Memory B cell (primary cell): ENCODE measurements at regions not wholly inside any gene's neighbourhood (a gene's known extent, or its start where the extent isn't known, plus 50 kb on each side); places are given as distances from the start of the nearest gene placed in this dataset.
"Not testable (repeated sequence)": the region's sequence is repeated elsewhere in the genome, so short reads cannot be mapped to it uniquely, and the experiment has no call there.

Experiments
- ATAC-seq: fragments of 150-1000 bp; cut with Tn5 transposase; 2 replicates; pipeline ENCODE4 v1.10.0; 2021; ENCODE audit warnings: low read depth, mild to moderate bottlenecking, moderate library complexity
- DNase-seq, 2 donors: peaks; one replicate each; pipeline ENCODE4 v3.0.0; 2022; ENCODE audit warnings: low spot score in 2 of 2
- H3K27ac Mint-ChIP-seq: one replicate; pipeline ENCODE4 v1.8.0; 2022; ENCODE audit warnings: mild to moderate bottlenecking, moderate library complexity, mixed read lengths
- H3K27me3 Mint-ChIP-seq: one replicate; pipeline ENCODE4 v1.8.0; 2022; ENCODE audit warnings: mixed read lengths
- H3K36me3 Mint-ChIP-seq: one replicate; pipeline ENCODE4 v1.8.0; 2022; ENCODE audit warnings: mild to moderate bottlenecking, mixed read lengths
- H3K4me1 Mint-ChIP-seq: one replicate; pipeline ENCODE4 v1.8.0; 2022; ENCODE audit warnings: mixed read lengths
- H3K4me3 Mint-ChIP-seq: one replicate; pipeline ENCODE4 v1.8.0; 2022; ENCODE audit warnings: mild to moderate bottlenecking, moderate library complexity, mixed read lengths
- H3K9me3 Mint-ChIP-seq: one replicate; pipeline ENCODE4 v1.8.0; 2022; ENCODE audit warnings: mixed read lengths

DNA sequence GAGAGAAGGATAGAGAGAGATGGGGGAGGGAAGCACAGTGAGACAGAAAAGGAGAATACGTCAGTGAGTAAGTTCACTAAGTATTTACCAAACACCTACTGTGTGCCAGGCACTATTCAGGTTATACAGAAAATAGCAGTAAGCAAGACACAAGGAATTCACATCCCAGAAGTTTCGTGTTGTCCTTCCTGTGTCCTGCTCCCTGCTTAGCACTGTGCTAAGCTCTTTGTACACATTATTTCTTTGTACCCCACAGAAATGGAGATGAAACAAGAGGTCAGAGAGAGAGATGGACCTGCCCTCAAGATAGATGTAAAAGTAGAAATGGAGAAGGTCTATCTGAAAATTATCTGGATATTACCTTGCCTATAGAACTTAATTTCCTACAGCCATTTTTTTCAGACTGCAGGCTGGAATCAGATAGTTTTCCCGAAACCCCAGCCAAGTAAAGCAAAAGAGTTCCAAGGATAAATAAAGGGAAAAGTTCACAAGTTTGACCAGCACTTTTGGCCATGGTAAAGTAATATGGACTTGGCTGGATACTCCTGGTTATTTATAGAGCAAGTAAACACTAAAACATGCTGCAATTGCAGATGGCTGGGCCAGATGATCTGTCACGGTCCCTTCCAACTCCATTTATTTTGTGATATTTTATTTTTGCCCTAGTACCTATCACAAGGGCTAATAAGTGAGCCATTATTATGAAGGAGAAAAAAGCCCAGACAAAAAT is 353.7 kb upstream of the SLC7A11 start:
- no peaks in the 10 kb centered on the region for H3K36me3 Mint-ChIP-seq
- peaks cover 2% of the 10 kb centered on the region for H3K27me3 Mint-ChIP-seq

DNA sequence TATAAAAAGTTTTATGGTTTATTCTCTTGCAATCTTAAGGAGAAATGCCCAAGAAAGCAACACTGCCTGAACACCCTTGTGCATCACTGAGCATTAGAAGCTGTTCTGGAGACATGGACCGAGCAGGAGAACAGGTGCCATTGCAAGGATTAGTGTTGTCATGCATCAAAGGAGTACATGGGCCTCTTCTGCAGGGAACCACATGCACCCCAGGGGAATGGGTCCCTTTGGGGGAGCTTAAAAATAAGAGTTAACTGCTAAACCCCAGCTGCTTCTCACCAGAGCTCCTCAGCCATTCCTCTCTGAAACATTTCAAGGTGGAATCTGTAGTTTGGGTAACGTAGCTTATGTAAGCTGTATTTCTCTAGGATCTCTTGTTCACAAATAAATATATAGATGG is 353.0 kb upstream of the SLC7A11 start:
- peaks cover 2% of the 10 kb centered on the region for H3K9me3 Mint-ChIP-seq
- DNase-seq (no peak), ATAC-seq (no peak)
- H3K27ac Mint-ChIP-seq, result no peak overlapping the region
- no peaks in the 10 kb centered on the region for H3K4me1 Mint-ChIP-seq
- no peaks in the 10 kb centered on the region for H3K36me3 Mint-ChIP-seq
- H3K4me3 Mint-ChIP-seq, result no peak overlapping the region
- peaks cover 2% of the 10 kb centered on the region for H3K27me3 Mint-ChIP-seq

More for the DNA sequence above, 353.7 kb upstream of the SLC7A11 start:
- ATAC-seq (no peak), DNase-seq (no peak)
- Mint-ChIP-seq H3K4me1 (no peaks in the 10 kb centered on the region), H3K27ac (no peak overlapping the region), H3K4me3 (no peak overlapping the region), H3K9me3 (peaks cover 2% of the 10 kb centered on the region)

DNA sequence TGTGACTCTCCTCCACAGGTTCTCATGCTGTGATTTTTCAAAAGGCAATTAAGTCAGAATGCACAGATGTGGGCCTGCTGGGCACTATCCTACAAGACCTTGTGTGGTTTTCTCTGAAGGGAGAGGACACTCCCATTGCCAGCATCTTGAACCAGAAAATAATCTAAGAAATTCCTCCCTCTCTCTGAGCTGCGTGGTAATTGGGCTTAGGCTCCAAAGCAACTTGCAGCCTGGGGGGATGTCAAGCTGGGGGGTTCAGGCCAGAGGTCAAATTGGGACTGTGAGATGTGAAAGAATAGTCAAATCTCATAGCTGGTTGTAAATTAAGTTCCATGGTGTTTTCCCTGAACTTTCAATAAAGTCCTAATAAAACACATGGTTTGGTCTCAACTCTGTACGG is 350.6 kb upstream of the SLC7A11 start:
- no peak for DNase-seq
- Mint-ChIP-seq H3K27me3 (peaks cover 2% of the 10 kb centered on the region), H3K4me3 (no peak overlapping the region), H3K9me3 (no peaks in the 10 kb centered on the region), H3K4me1 (no peaks in the 10 kb centered on the region), H3K36me3 (no peaks in the 10 kb centered on the region), H3K27ac (no peak overlapping the region)
- no peak for ATAC-seq

DNA sequence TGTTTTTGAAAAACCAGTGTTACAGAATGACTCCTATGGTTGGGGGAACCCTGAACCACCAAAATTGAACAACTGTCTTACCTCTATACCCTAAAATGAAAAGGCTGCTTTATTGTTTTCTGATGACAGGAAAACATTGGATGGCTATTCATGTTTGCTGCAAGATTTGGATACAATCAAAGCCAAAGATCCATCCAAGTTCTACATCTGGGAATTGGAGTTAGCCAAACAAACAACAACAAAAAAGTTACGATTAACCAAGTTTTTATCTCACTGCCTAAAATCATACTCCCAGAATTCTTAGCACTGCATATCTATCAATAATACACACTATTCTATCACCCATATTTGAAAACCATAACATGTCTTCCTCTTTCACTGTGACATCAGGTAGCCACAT is 349.7 kb upstream of the SLC7A11 start:
- ATAC-seq, result no peak
- H3K27ac Mint-ChIP-seq, result no peak overlapping the region
- H3K27me3 Mint-ChIP-seq, result peaks cover 2% of the 10 kb centered on the region
- DNase-seq, result no peak
- peaks cover 3% of the 10 kb centered on the region for H3K9me3 Mint-ChIP-seq
- no peaks in the 10 kb centered on the region for H3K36me3 Mint-ChIP-seq
- H3K4me3 Mint-ChIP-seq, result no peak overlapping the region
- H3K4me1 Mint-ChIP-seq, result no peaks in the 10 kb centered on the region

DNA sequence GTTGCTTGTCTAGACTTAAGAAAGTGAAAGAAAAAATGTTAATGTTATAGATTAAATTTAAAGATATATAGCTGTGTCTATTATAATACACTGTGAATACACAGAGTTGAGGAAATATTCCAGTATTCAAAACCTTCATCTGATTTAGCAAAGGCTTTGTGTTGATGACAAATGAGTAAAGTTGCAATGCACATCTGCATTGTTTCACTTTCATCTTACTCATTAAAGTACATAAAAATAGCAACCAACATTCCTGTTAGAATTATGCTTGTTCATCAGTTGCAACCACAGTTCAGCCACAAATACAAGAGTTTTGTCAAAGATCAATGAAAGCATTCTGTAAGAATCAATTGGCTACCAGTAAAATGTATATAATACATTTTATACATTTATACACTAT is 346.4 kb upstream of the SLC7A11 start:
- ATAC-seq (no peak), DNase-seq (no peak)
- no peaks in the 10 kb centered on the region for H3K36me3 Mint-ChIP-seq
- H3K4me3 Mint-ChIP-seq, result no peak overlapping the region
- H3K4me1 Mint-ChIP-seq, result no peaks in the 10 kb centered on the region
- no peak overlapping the region for H3K27ac Mint-ChIP-seq
- H3K9me3 Mint-ChIP-seq, result peaks cover 5% of the 10 kb centered on the region
- H3K27me3 Mint-ChIP-seq, result peaks cover 4% of the 10 kb centered on the region

DNA sequence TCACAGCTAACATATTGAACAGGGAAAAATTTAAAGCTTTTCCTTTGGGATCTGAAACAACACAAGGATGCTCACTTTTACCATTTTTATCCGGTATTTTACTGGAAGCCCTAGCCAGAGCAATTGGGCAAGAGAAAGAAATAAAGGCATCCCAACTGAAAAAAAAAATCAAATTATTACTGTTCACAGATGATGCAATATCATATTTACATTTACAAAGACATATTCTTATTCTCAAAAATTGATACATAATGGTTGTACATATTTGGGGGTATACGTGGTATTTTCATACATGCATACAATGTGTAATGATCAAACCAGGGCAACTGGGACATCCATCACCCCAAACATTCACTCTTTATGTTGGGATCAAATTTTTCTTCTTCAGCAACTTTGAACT is 337.0 kb upstream of the SLC7A11 start:
- ATAC-seq, result no peak
- H3K4me1 Mint-ChIP-seq, result no peaks in the 10 kb centered on the region
- peaks cover 12% of the 10 kb centered on the region for H3K9me3 Mint-ChIP-seq
- no peaks in the 10 kb centered on the region for H3K27me3 Mint-ChIP-seq
- DNase-seq, result no peak
- no peak overlapping the region for H3K4me3 Mint-ChIP-seq
- H3K27ac Mint-ChIP-seq, result no peak overlapping the region
- no peaks in the 10 kb centered on the region for H3K36me3 Mint-ChIP-seq

DNA sequence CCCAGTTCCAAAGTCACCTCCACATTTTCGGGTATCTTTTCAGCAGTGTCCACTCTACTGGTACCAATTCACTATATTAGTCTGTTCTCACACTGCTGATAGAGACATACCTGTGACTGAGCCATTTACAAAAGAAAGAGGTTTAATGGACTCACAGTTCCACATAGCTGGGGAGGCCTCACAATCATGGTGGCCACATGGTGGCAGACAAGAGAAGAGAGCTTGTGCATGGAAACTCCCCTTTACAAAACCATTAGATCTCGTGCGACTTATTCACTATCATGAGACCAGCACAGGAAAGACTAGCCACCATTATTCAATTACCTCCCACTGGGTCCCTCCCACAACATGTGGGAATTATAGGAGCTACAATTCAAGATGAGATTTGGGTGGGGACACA is 335.7 kb upstream of the SLC7A11 start:
- peaks cover 12% of the 10 kb centered on the region for H3K9me3 Mint-ChIP-seq
- not testable (repeated sequence) for DNase-seq, H3K4me1 Mint-ChIP-seq, ATAC-seq, H3K27ac Mint-ChIP-seq, H3K27me3 Mint-ChIP-seq, H3K36me3 Mint-ChIP-seq, H3K4me3 Mint-ChIP-seq

DNA sequence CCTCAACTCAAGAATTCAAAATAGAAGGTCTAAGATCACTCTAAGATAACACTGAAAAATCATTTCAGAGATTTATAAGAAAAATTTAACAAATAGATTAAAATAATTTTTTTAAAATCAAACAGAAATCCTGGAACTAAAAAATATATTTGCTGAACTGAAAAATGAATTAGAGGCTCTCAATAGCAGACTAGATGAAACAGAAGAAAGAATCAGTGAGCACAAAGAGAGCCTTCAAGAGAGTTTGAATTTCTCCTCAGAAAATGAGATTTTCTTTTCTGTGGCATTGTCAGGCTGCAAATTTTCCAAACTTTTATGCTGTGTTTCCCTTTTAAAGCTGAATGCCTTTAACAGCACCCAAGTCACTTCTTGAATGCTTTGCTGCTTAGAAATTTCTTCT is 335.0 kb upstream of the SLC7A11 start:
- DNase-seq (no peak), ATAC-seq (no peak)
- Mint-ChIP-seq H3K9me3 (peaks cover 12% of the 10 kb centered on the region), H3K36me3 (no peaks in the 10 kb centered on the region), H3K4me1 (no peaks in the 10 kb centered on the region), H3K27ac (no peak overlapping the region), H3K27me3 (no peaks in the 10 kb centered on the region), H3K4me3 (no peak overlapping the region)

DNA sequence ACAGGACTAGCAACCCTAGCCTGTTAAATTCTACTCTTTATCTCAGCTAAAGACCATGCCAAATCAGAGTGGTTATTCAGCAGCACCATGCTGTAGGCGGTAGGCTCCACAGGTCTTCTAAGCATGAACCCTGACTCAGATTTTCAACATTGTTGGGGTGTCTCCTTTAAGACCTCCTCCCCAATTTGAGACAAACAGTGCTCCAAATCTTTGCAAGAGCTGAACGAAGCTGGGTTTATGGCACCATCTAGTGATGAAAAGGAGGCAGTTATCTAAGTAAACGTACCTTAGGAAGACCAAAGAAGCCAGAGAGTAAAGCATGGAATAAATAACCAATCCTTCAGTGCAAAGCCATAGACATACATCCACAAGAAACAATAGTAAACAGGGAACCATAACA is 334.5 kb upstream of the SLC7A11 start:
- no peak for ATAC-seq

DNA sequence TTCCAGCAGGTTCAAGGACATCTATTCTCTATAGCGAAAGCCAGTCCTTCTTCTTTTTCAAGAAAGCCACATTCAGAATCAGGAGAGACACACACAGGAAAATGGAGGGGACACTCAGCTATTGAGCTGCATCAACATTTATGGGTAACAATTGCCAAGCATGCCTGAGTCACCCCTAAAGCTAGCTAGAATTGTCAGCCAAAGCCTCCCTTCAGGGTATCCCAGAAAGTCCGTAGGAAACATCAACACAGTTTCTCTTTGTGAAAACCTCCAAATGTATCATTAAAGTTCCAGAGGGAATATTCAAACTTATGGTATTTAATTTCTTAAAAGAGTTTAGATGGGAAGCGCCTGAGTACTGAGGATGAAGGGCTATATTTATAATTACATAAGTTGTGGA is 331.1 kb upstream of the SLC7A11 start:
- Mint-ChIP-seq H3K4me3 (no peak overlapping the region), H3K36me3 (no peaks in the 10 kb centered on the region), H3K9me3 (peaks cover 10% of the 10 kb centered on the region), H3K27me3 (no peaks in the 10 kb centered on the region), H3K27ac (no peak overlapping the region), H3K4me1 (no peaks in the 10 kb centered on the region)
- DNase-seq (no peak), ATAC-seq (no peak)

More for the DNA sequence above, 334.5 kb upstream of the SLC7A11 start:
- no peak for DNase-seq
- peaks cover 12% of the 10 kb centered on the region for H3K9me3 Mint-ChIP-seq
- H3K27ac Mint-ChIP-seq, result no peak overlapping the region
- H3K36me3 Mint-ChIP-seq, result no peaks in the 10 kb centered on the region
- no peaks in the 10 kb centered on the region for H3K27me3 Mint-ChIP-seq
- no peak overlapping the region for H3K4me3 Mint-ChIP-seq
- no peaks in the 10 kb centered on the region for H3K4me1 Mint-ChIP-seq

DNA sequence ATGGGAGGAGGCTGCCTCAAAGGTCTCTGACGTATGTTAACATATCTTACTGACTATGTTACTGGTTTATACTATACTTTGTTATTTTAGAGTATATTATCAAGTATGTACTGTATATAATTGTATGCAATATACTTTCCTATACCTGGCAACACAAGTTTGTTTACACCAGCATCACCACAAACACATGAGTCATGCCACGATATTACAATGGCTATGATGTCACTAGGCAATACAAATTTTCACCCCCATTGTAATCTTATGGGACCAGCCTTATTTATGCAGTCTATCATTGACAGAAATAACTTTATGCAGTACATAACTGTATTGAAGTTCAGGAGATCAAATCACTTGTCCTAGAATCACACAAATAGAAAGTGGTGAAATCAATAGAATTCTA is 329.9 kb upstream of the SLC7A11 start:
- no peak for DNase-seq
- no peak for ATAC-seq
- Mint-ChIP-seq H3K4me3 (no peak overlapping the region), H3K9me3 (peaks cover 1% of the 10 kb centered on the region), H3K27ac (no peak overlapping the region), H3K27me3 (no peaks in the 10 kb centered on the region), H3K36me3 (no peaks in the 10 kb centered on the region), H3K4me1 (no peaks in the 10 kb centered on the region)

DNA sequence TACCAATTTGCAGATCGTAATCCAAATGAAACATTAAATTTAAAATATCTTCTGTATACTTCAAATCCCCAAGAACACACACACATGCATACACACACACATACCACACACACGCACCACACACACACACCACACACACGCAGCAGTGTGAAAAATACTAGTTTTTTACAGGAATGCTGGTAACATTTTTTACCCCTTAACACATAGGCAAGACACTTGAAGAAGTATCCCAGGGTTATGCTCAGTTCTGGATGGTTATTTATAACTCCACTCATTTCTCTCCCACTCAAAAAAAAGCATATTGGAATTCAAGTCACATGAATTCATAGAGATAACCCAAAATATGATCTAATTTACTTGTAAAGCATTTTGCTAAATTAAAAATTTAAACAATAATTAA is 325.5 kb upstream of the SLC7A11 start:
- Mint-ChIP-seq H3K27me3 (no peaks in the 10 kb centered on the region), H3K9me3 (peaks cover 1% of the 10 kb centered on the region), H3K27ac (no peak overlapping the region), H3K36me3 (no peaks in the 10 kb centered on the region), H3K4me1 (no peaks in the 10 kb centered on the region), H3K4me3 (no peak overlapping the region)
- no peak for ATAC-seq
- no peak for DNase-seq

DNA sequence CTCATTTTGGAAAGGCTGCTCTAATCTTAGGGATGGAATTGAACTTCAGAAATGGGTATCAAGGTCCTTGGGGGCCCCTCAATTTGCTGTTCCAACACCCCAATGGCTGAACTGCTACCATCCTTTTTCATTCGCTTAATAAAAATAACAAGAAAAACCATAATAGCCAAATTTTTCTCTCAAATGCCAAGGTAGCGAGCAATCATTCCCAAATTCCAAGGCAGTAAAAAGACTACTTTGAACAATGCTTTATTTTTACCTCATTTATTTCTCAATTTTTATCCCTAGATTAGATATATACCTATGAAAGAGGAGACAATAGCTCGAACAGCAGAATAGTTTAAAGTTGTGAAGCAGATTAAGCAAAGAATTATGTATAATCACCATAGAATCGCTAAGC is 323.4 kb upstream of the SLC7A11 start:
- H3K27ac Mint-ChIP-seq, result no peak overlapping the region
- no peaks in the 10 kb centered on the region for H3K36me3 Mint-ChIP-seq
- DNase-seq (no peak), ATAC-seq (no peak)
- H3K4me1 Mint-ChIP-seq, result no peaks in the 10 kb centered on the region
- H3K27me3 Mint-ChIP-seq, result no peaks in the 10 kb centered on the region
- peaks cover 1% of the 10 kb centered on the region for H3K9me3 Mint-ChIP-seq
- H3K4me3 Mint-ChIP-seq, result no peak overlapping the region

DNA sequence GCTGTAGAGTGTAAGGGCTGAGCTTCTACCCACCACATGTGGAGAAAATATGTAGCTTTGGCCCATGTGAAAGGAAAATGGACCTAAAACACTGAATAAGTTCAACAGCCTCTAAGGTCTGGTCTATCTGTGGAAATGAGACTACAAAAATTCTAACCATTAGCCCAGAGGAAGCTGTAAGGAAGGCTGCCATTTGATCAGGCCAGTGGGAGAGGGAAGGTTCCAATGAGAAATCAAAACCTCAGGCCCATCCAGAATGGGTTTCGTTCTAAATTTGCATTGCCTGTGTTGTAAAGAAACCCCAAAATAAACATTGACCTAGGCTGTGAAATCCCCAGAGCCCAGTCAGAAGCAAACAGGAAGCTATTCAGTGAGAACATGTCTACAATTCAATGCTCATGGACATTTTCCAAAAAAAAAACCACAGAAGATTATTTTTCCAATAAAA is 320.4 kb upstream of the SLC7A11 start:
- no peak overlapping the region for H3K4me3 Mint-ChIP-seq
- ATAC-seq (no peak), DNase-seq (no peak)
- H3K9me3 Mint-ChIP-seq, result no peaks in the 10 kb centered on the region
- no peaks in the 10 kb centered on the region for H3K36me3 Mint-ChIP-seq
- H3K27me3 Mint-ChIP-seq, result no peaks in the 10 kb centered on the region
- H3K4me1 Mint-ChIP-seq, result no peaks in the 10 kb centered on the region
- no peak overlapping the region for H3K27ac Mint-ChIP-seq

DNA sequence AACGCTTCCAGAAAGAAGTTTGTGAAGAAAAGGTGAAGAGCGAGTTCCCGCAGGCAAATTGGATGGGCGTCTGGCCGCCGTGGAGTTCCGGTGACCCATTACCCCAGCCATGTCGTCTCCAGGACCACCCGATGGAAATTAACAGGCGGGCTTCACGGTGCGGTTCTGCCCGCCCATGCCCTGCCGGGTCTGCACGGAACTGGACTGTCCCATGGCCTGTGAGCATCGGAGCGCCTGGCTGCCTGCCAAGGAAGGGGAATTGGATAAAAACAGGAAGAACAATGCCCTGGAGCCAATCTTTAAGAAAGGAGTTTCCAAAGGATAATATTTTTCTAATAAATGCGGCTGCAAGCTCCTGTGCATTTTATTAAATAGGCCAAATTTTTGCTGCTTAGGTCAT is 319.8 kb upstream of the SLC7A11 start:
- Mint-ChIP-seq H3K36me3 (no peaks in the 10 kb centered on the region), H3K27ac (no peak overlapping the region), H3K4me1 (no peaks in the 10 kb centered on the region), H3K9me3 (no peaks in the 10 kb centered on the region), H3K27me3 (no peaks in the 10 kb centered on the region), H3K4me3 (no peak overlapping the region)
- no peak for DNase-seq
- ATAC-seq, result no peak
